HCT116 (cell line): ENCODE measurements at regions not wholly inside any gene's neighbourhood (a gene's known extent, or its start where the extent isn't known, plus 50 kb on each side); places are given as distances from the start of the nearest gene placed in this dataset.

Experiments
- ATAC-seq: fragments of 200-7000 bp; cut with Tn5 transposase; 2 replicates; pipeline ENCODE4 v1.9.1; 2020; ENCODE audit warnings: mild to moderate bottlenecking, moderate library complexity
- BruUV-seq: library from RNA; stranded (reverse); fragments of 400-500 nt; replicated peaks from 2 replicates; lab custom pipeline; 2021; lab: Mats Ljungman, UMichigan
- CTCF ChIA-PET: fragments of 300-600 bp; sonication (Branson Sonifier 250); formaldehyde crosslinking; loops from one replicate; lab custom pipeline; 2021; ENCODE audit warnings: antibody characterized with exemption; lab: Charles Lee
- POLR2A ChIA-PET: fragments of 300-600, 350-600 bp; sonication (Branson Sonifier 250); formaldehyde crosslinking; loops from one replicate; lab custom pipeline; 2021; ENCODE audit warnings: antibody characterized with exemption; lab: Charles Lee
- RAD21 ChIA-PET, 2 experiments: fragments of 300-600 bp; sonication (Branson Sonifier 250); formaldehyde crosslinking; loops; one replicate each; lab custom pipeline; 2023; ENCODE audit warnings: low total read pairs in 2 of 2; ENCODE audit not compliant: uncharacterized antibody in 2 of 2, unreplicated experiment in 2 of 2, low non-redundant PET in 1 of 2; lab: Charles Lee
- DNase-seq: peaks from one replicate; pipeline ENCODE4 v3.0.0-alpha.2; 2010; ENCODE audit warnings: low read depth, low spot score
- H2AFZ ChIP-seq: fragments of 200-600 bp; shearing (Covaris generic), sonication (generic); 2 replicates; pipeline ENCODE4 v1.6.1; 2017; ENCODE audit warnings: low read depth, mixed run types, mixed read lengths, antibody characterized with exemption, low read length; ENCODE audit not compliant: poor library complexity, severe bottlenecking
- H3K27ac ChIP-seq: 2 replicates; pipeline ENCODE4 v1.5.1; 2012; ENCODE audit warnings: low read depth, low read length
- H3K27me3 ChIP-seq: fragments of 200-600 bp; sonication (generic); 2 replicates; pipeline ENCODE4 v1.6.1; 2016; ENCODE audit warnings: mixed run types, low read length, mixed read lengths; ENCODE audit not compliant: insufficient read depth
- H3K36me3 ChIP-seq, 2 experiments: fragments of 200-500 bp in 1 of 2; fragments of 200-600 bp in 1 of 2; sonication (Bioruptor generic) in 1 of 2; sonication (generic) in 1 of 2; 2 replicates each; pipeline versions ENCODE4 v1.5.1 to v1.6.1; 2014 to 2016; ENCODE audit warnings: low read length in 2 of 2, inconsistent platforms in 1 of 2, mixed read lengths in 1 of 2, mixed run types in 1 of 2; ENCODE audit not compliant: insufficient read depth in 2 of 2, control insufficient read depth in 1 of 2
- H3K4me1 ChIP-seq, 2 experiments: fragments of 200-600 bp in 1 of 2; sonication (generic) in 1 of 2; 2 replicates each; pipeline versions ENCODE4 v1.5.1 to v1.6.1; 2012 to 2017; ENCODE audit warnings: low read length in 2 of 2, inconsistent platforms in 1 of 2, mild to moderate bottlenecking in 1 of 2, mixed read lengths in 1 of 2, mixed run types in 1 of 2, moderate library complexity in 1 of 2; ENCODE audit not compliant: insufficient read depth in 2 of 2, control insufficient read depth in 1 of 2
- H3K4me2 ChIP-seq: fragments of 200-600 bp; sonication (generic); 2 replicates; pipeline ENCODE4 v1.6.1; 2017; ENCODE audit warnings: mixed run types, low read length, mixed read lengths
- H3K4me3 ChIP-seq, 2 experiments: fragments of 200-600 bp in 1 of 2; sonication (generic) in 1 of 2; replicated peaks in 1 of 2; 2 replicates each; pipeline ENCODE4 v1.5.1; 2011 to 2016; ENCODE audit warnings: low read length in 2 of 2, control low read depth in 1 of 2, low read depth in 1 of 2, mild to moderate bottlenecking in 1 of 2, mixed read lengths in 1 of 2, mixed run types in 1 of 2
- H3K79me2 ChIP-seq: fragments of 200-600 bp; sonication (generic); 2 replicates; pipeline ENCODE4 v1.6.1; 2017; ENCODE audit warnings: mild to moderate bottlenecking, mixed run types, low read length, moderate library complexity, mixed read lengths; ENCODE audit not compliant: insufficient read depth
- H3K9ac ChIP-seq: fragments of 200-600 bp; sonication (generic); 2 replicates; pipeline ENCODE4 v1.6.1; 2016; ENCODE audit warnings: low read length, mixed read lengths
- H3K9me2 ChIP-seq: fragments of 200-600 bp; sonication (generic), shearing (Covaris generic); 2 replicates; pipeline ENCODE4 v1.6.1; 2017; ENCODE audit warnings: mixed run types, mild to moderate bottlenecking, moderate library complexity; ENCODE audit not compliant: insufficient read depth
- H3K9me3 ChIP-seq, 2 experiments: fragments of 200-500 bp in 1 of 2; fragments of 200-600 bp in 1 of 2; sonication (Bioruptor generic) in 1 of 2; sonication (generic) in 1 of 2; 2 replicates each; pipeline ENCODE4 v1.6.1; 2014 to 2017; ENCODE audit warnings: low read length in 2 of 2, mixed read lengths in 2 of 2, inconsistent platforms in 1 of 2, low read depth in 1 of 2, mild to moderate bottlenecking in 1 of 2, mixed run types in 1 of 2, moderate library complexity in 1 of 2; ENCODE audit not compliant: control insufficient read depth in 1 of 2, insufficient read depth in 1 of 2
- H4K20me1 ChIP-seq: fragments of 200-600 bp; sonication (generic), shearing (Covaris generic); 2 replicates; pipeline ENCODE4 v1.6.1; 2017; ENCODE audit warnings: mixed run types, mild to moderate bottlenecking, moderate library complexity; ENCODE audit not compliant: insufficient read depth
- ATF3 ChIP-seq: IDR thresholded peaks from 2 replicates; pipeline ENCODE4 v1.6.1; 2012
- CBX3 ChIP-seq: IDR thresholded peaks from 2 replicates; pipeline ENCODE4 v1.6.1; 2012; ENCODE audit warnings: low read depth
- CEBPB ChIP-seq: IDR thresholded peaks from 2 replicates; pipeline ENCODE4 v1.6.1; 2012; ENCODE audit warnings: low read depth
- CTCF ChIP-seq, 3 experiments: fragments of 200-600 bp in 1 of 3; sonication (generic) in 1 of 3; IDR thresholded peaks in 2 of 3; conservative IDR thresholded peaks in 1 of 3; 2 replicates each; pipeline ENCODE4 v1.5.1; 2012 to 2017; ENCODE audit warnings: low read depth in 2 of 3, low read length in 2 of 3, antibody characterized with exemption in 1 of 3, borderline replicate concordance in 1 of 3, control low read depth in 1 of 3, mild to moderate bottlenecking in 1 of 3, mixed read lengths in 1 of 3, mixed run types in 1 of 3, moderate library complexity in 1 of 3; ENCODE audit not compliant: insufficient read depth in 1 of 3
- ELF1 ChIP-seq: IDR thresholded peaks from 2 replicates; pipeline ENCODE4 v1.6.1; 2012; ENCODE audit warnings: low read depth, borderline replicate concordance
- EZH2 ChIP-seq: fragments of 200-600 bp; sonication (generic); IDR thresholded peaks from 2 replicates; pipeline ENCODE4 v1.6.1; 2017; ENCODE audit warnings: antibody characterized with exemption, mixed run types
- EZH2phosphoT487 ChIP-seq: fragments of 200-600 bp; IDR thresholded peaks from 2 replicates; pipeline ENCODE4 v1.6.1; 2018; ENCODE audit warnings: antibody characterized with exemption, borderline replicate concordance
- FOSL1 ChIP-seq: IDR thresholded peaks from 2 replicates; pipeline ENCODE4 v1.6.1; 2012; ENCODE audit warnings: low read depth
- MAX ChIP-seq: IDR thresholded peaks from 2 replicates; pipeline ENCODE4 v1.6.1; 2012
- POLR2A ChIP-seq: IDR thresholded peaks from 2 replicates; pipeline ENCODE4 v1.7.0; 2011; ENCODE audit warnings: borderline replicate concordance; ENCODE audit not compliant: insufficient read depth, insufficient read length; ENCODE audit errors: extremely low read depth
- POLR2AphosphoS5 ChIP-seq: IDR thresholded peaks from 2 replicates; pipeline ENCODE4 v1.6.1; 2011; ENCODE audit warnings: mild to moderate bottlenecking, low read depth, low read length, moderate library complexity
- RAD21 ChIP-seq: IDR thresholded peaks from 2 replicates; pipeline ENCODE4 v1.6.1; 2012; ENCODE audit warnings: low read depth, mild to moderate bottlenecking
- REST ChIP-seq: IDR thresholded peaks from 2 replicates; pipeline ENCODE4 v1.6.1; 2012; ENCODE audit warnings: low read depth
- SIN3A ChIP-seq: IDR thresholded peaks from 2 replicates; pipeline ENCODE4 v1.6.1; 2012; ENCODE audit warnings: low read depth
- SRF ChIP-seq: IDR thresholded peaks from 2 replicates; pipeline ENCODE4 v1.6.1; 2012; ENCODE audit warnings: low read depth
- TCF7L2 ChIP-seq: IDR thresholded peaks from 2 replicates; pipeline ENCODE4 v1.7.0; 2011; ENCODE audit warnings: borderline replicate concordance, inconsistent platforms; ENCODE audit not compliant: insufficient read depth, insufficient read length; ENCODE audit errors: extremely low read depth
- YY1 ChIP-seq: IDR thresholded peaks from 2 replicates; pipeline ENCODE4 v1.6.1; 2011; ENCODE audit warnings: low read length, low read depth, moderate library complexity, mild to moderate bottlenecking; ENCODE audit not compliant: insufficient replicate concordance; ENCODE audit errors: extremely low read depth
- ZBTB33 ChIP-seq: IDR thresholded peaks from 2 replicates; pipeline ENCODE4 v1.6.1; 2011; ENCODE audit warnings: mild to moderate bottlenecking, low read length, moderate library complexity; ENCODE audit not compliant: insufficient replicate concordance; ENCODE audit errors: extremely low read depth
- ZFX ChIP-seq: fragments of 450-650 bp; IDR thresholded peaks from 2 replicates; pipeline ENCODE4 v1.6.1; 2017
- ZNF274 ChIP-seq: fragments of 200-500 bp; sonication (Bioruptor generic); IDR thresholded peaks from 2 replicates; pipeline ENCODE4 v1.6.1; 2014; ENCODE audit warnings: mild to moderate bottlenecking, low read depth, low read length, inconsistent platforms
- intact Hi-C: fragments of 100-400 bp; cut with micrococcal nuclease; formaldehyde crosslinking; loops from 2 replicates; pipeline ENCODE4 v1.10.0; 2022

- RAD21 ChIA-PET = no interaction called here
- ATAC-seq = no peak
- POLR2A ChIA-PET = no interaction called here
- H3K9me3 ChIP-seq = no peaks in the 10 kb centered on the region
- no peaks in the 10 kb centered on the region for H3K9me2 ChIP-seq
- no peaks in the 10 kb centered on the region for H3K36me3 ChIP-seq
- H3K4me2 ChIP-seq = no peak overlapping the region
- CTCF ChIA-PET = no interaction called here
- TF ChIP-seq ZFX (no peak), RAD21 (no peak), SIN3A (no peak), POLR2AphosphoS5 (no peak), CTCF (IDR thresholded peaks at IDR 0.05 in 2 of 3, conservative IDR thresholded peaks at IDR 0.05 in 1 of 3; ENCODE audit: borderline replicate concordance in 1 of 3, insufficient read depth in 1 of 3, low read depth in 2 of 3, low read length in 2 of 3) (no peak), FOSL1 (no peak), CEBPB (no peak), REST (no peak), SRF (no peak), CBX3 (no peak), TCF7L2 (no peak), EZH2phosphoT487 (no peak), ELF1 (no peak), YY1 (no peak), ATF3 (no peak), ZNF274 (no peak), EZH2 (no peak), ZBTB33 (no peak), POLR2A (no peak), MAX (no peak)
- no peak for DNase-seq
- no peak overlapping the region for H2AFZ ChIP-seq
- peaks cover 7% of the 10 kb centered on the region; the same call in 1 of the 2 replicates for H3K27me3 ChIP-seq
- peaks cover 0 to 6% of the 10 kb centered on the region in 2 experiments; a peak in 1 of 4 replicates for H3K4me1 ChIP-seq
- no peak overlapping the region for H3K9ac ChIP-seq
- no TSS peak for BruUV-seq
- H4K20me1 ChIP-seq = no peaks in the 10 kb centered on the region
- no peak overlapping the region for H3K27ac ChIP-seq
- no peak overlapping the region for H3K4me3 ChIP-seq
- no peaks in the 10 kb centered on the region for H3K79me2 ChIP-seq
- intact Hi-C loops = no loop called here
Observed at GRCh38 chr6:84462698-84463097, 235.3 kb upstream of the CEP162 start.
